ENCODE measurements at regions not wholly inside any gene's neighbourhood (a gene's known extent, or its start where the extent isn't known, plus 50 kb on each side); places are given as distances from the start of the nearest gene placed in this dataset.

- TF ChIP-seq CTCF (IDR thresholded peaks at IDR 0.05), result no peak
- no peak for TF ChIP-seq POLR2A (IDR thresholded peaks at IDR 0.05)
Measured at GRCh38 chr7:25759286-25759685, 392.7 kb upstream of the NFE2L3 start.

All from testis (tissue), 2 donors.